OCI-LY3 (cell line): ENCODE measurements at regions not wholly inside any gene's neighbourhood (a gene's known extent, or its start where the extent isn't known, plus 50 kb on each side); places are given as distances from the start of the nearest gene placed in this dataset.

Source experiments
- CTCF ChIP-seq: fragments of 200-600, 300-600 bp; sonication (generic); IDR thresholded peaks from 2 replicates; pipeline ENCODE4 v1.5.1; 2014; ENCODE audit warnings: antibody characterized with exemption, low read length, low read depth
- EZH2phosphoT487 ChIP-seq: fragments of 200-600 bp; shearing (Covaris generic); IDR thresholded peaks from 2 replicates; pipeline ENCODE4 v1.6.1; 2018; ENCODE audit warnings: antibody characterized with exemption, mixed run types, low read depth

- TF ChIP-seq CTCF (no peak), EZH2phosphoT487 (no peak)
Measured at GRCh38 chr20:24039196-24039595, 50.6 kb upstream of the GGTLC1 start.
